BLaER1 (cell line): ENCODE measurements at regions not wholly inside any gene's neighbourhood (a gene's known extent, or its start where the extent isn't known, plus 50 kb on each side); places are given as distances from the start of the nearest gene placed in this dataset.
"Not testable (repeated sequence)": the region's sequence is repeated elsewhere in the genome, so short reads cannot be mapped to it uniquely, and the experiment has no call there.

ENCODE experiments used
- H3K27ac ChIP-seq: shearing (Covaris generic); formaldehyde crosslinking; 2 replicates; pipeline ENCODE4 v1.8.1; 2022
- H3K27me3 ChIP-seq: shearing (Covaris generic); formaldehyde crosslinking; 2 replicates; pipeline ENCODE4 v1.8.1; 2022
- H3K36me3 ChIP-seq: shearing (Covaris generic); formaldehyde crosslinking; 2 replicates; pipeline ENCODE4 v1.8.1; 2022
- H3K4me1 ChIP-seq: shearing (Covaris generic); formaldehyde crosslinking; 2 replicates; pipeline ENCODE4 v1.8.1; 2022
- H3K4me2 ChIP-seq: shearing (Covaris generic); formaldehyde crosslinking; 2 replicates; pipeline ENCODE4 v1.8.1; 2022
- H3K4me3 ChIP-seq: shearing (Covaris generic); formaldehyde crosslinking; 2 replicates; pipeline ENCODE4 v1.8.1; 2022
- H3K9ac ChIP-seq: shearing (Covaris generic); formaldehyde crosslinking; 2 replicates; pipeline ENCODE4 v1.8.1; 2022
- H3K9me3 ChIP-seq: shearing (Covaris generic); formaldehyde crosslinking; 2 replicates; pipeline ENCODE4 v1.8.1; 2022
- H4K20me1 ChIP-seq: shearing (Covaris generic); formaldehyde crosslinking; 2 replicates; pipeline ENCODE4 v1.8.1; 2022
- Cebpa-rat ChIP-seq: shearing (Covaris generic); IDR thresholded peaks from 2 replicates; pipeline ENCODE4 v1.8.1; 2022

DNA sequence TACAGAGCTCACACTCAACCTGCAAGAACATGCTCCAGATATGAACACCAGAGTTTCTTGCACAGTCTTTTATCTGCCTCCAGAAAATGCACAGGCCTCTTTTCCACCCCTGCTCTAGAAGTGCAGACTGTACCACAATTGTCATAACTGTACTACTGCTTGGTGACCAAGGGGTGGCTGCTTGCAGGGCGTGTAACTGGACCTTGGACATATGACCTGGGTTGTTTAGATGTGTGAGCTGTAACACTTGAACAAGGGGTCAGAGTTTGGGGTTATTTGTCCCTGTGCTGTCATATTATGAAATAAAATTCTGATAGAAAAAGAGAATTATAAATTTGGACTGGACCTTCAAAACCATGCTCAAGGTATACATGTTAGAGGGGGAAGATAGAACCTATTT lies 1185.5 kb downstream of the FAM181B start:
- Histone ChIP-seq H3K4me1 (no peaks in the 10 kb centered on the region), H3K9ac (no peak overlapping the region), H3K36me3 (no peaks in the 10 kb centered on the region), H3K27me3 (no peaks in the 10 kb centered on the region), H4K20me1 (no peaks in the 10 kb centered on the region), H3K27ac (no peak overlapping the region), H3K9me3 (no peaks in the 10 kb centered on the region), H3K4me3 (no peak overlapping the region), H3K4me2 (no peak overlapping the region)
- no peak for TF ChIP-seq Cebpa-rat

DNA sequence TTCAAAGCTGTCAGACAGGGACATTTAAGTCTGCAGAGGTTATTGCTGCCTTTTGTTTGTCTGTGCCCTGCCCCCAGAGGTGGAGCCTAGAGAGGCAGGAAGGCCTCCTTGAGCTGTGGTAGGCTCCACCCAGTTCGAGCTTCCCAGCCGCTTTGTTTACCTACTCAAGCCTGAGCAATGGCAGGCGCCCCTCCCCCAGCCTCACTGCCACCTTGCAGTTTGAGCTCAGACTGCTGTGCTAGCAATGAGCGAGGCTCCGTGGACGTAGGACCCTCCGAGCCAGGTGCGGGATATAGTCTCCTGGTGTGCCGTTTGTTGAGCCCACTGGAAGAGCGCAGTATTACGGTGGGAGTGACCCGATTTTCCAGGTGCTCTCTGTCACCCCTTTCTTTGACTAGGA lies 1193.9 kb downstream of the FAM181B start:
- H3K4me2 ChIP-seq, H3K4me3 ChIP-seq, H3K4me1 ChIP-seq, H3K27me3 ChIP-seq, H4K20me1 ChIP-seq, H3K9me3 ChIP-seq, H3K9ac ChIP-seq, H3K36me3 ChIP-seq, H3K27ac ChIP-seq: not testable (repeated sequence)

DNA sequence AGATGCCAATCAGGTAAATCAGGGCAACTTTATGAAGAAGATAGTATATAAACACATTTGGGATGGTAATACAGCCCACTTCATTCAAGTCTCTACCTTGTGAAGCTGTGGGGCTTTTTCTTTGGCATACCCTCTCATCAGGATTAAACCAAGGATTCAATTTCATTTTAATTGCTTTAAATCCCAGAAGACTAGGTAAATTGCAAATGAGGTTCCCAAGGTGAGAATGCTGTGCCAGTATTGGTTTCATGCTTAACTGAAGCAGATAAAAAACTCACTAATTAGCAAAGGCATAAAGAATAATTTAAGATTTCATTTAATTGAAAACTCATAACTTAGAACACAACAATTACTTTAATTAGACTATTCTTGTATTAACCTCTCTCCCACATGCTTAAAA lies 1218.1 kb downstream of the FAM181B start:
- no peak for TF ChIP-seq Cebpa-rat
- Histone ChIP-seq H3K27ac (no peak overlapping the region), H3K36me3 (no peaks in the 10 kb centered on the region), H3K4me2 (no peak overlapping the region), H3K9ac (no peak overlapping the region), H4K20me1 (no peaks in the 10 kb centered on the region), H3K4me1 (no peaks in the 10 kb centered on the region), H3K4me3 (no peak overlapping the region), H3K27me3 (no peaks in the 10 kb centered on the region), H3K9me3 (no peaks in the 10 kb centered on the region)

DNA sequence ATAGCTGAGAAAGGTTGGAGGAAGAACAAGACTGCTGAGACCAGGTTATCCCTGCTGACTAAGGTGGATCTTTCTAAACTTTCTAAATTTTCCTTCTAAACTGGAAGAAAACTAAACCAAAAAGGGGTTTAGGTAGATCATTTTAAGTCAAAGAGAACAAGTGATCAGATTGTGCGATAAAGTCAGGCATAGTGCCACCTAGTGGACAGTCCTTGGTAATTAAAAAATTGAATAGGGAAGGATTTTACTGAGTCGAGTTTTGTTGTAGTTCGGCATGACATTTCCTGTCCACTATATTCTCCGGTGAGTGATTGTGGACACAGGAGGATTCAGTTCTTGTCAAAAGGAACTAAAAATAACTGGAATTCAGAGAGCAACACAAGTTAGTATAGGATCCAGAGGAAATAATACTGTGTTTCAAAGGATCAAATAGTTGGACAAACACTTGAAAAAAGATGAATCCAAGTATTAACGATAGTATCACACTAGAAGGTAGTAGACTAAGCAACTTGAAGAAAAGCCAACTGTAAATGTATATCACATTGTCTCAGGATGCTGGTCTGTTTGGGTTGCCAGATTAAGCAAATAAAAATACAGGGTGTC lies 1236.4 kb downstream of the FAM181B start:
- no peak for TF ChIP-seq Cebpa-rat
- no peak overlapping the region for H3K4me2 ChIP-seq

DNA sequence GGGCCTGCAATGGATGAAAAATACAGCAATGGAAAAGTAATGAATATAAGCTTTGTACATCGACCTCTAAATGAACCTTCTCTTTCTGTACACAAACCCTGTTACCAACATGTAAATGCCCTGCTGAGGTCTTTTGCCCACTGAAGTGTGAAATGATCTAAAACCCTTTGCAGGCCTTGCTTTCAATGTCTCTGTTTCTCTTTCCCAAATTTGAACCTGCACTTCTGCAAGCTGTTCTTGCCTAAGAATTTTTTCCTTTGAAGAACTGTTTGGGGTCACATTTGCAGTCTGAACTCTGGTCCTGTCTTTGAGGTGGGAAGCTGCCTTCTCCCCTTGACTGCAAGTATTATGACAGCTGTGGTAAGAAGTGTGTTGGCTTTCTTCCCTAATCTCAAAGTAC lies 1237.1 kb downstream of the FAM181B start:
- Histone ChIP-seq H3K4me2 (no peak overlapping the region), H4K20me1 (no peaks in the 10 kb centered on the region), H3K36me3 (no peaks in the 10 kb centered on the region), H3K4me3 (no peak overlapping the region), H3K9ac (no peak overlapping the region), H3K9me3 (no peaks in the 10 kb centered on the region), H3K27ac (no peak overlapping the region), H3K4me1 (no peaks in the 10 kb centered on the region), H3K27me3 (no peaks in the 10 kb centered on the region)
- no peak for TF ChIP-seq Cebpa-rat

More for the DNA sequence above, 1236.4 kb downstream of the FAM181B start:
- no peak overlapping the region for H3K27ac ChIP-seq
- no peaks in the 10 kb centered on the region for H3K36me3 ChIP-seq
- no peaks in the 10 kb centered on the region for H3K27me3 ChIP-seq
- no peak overlapping the region for H3K4me3 ChIP-seq
- H4K20me1 ChIP-seq: no peaks in the 10 kb centered on the region
- H3K9ac ChIP-seq: no peak overlapping the region
- no peaks in the 10 kb centered on the region for H3K4me1 ChIP-seq
- no peaks in the 10 kb centered on the region for H3K9me3 ChIP-seq

DNA sequence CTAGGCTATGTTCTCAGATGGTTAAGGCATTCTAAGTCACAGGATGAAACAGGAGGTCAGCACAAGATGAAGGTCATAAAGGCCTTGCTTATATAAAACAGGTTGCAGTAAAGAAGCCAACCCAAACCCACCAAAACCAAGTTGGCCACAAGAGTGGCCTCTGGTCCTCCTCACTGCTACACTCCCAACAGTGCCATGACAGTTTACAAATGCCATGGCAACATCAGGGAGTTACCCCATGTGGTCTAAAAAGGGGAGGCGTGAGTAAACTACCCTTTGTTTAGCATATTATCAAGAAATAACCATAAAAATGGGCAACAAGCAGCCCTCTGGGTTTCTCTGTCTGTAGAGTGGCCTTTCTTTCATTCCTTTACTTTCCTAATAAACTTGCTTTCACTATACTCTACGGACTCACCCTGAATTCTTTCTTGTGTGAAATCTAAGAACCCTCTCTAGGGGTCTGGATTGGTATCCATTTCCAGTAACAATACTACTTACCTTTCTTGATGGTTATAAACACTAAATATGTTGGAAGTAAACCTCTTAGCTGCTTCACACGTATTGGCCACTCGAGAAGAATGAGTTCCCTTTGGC lies 1237.9 kb downstream of the FAM181B start:
- Histone ChIP-seq H3K4me2 (no peak overlapping the region), H3K9ac (no peak overlapping the region), H4K20me1 (no peaks in the 10 kb centered on the region), H3K27me3 (no peaks in the 10 kb centered on the region), H3K27ac (no peak overlapping the region), H3K36me3 (no peaks in the 10 kb centered on the region), H3K4me3 (no peak overlapping the region), H3K4me1 (no peaks in the 10 kb centered on the region), H3K9me3 (no peaks in the 10 kb centered on the region)
- no peak for TF ChIP-seq Cebpa-rat

DNA sequence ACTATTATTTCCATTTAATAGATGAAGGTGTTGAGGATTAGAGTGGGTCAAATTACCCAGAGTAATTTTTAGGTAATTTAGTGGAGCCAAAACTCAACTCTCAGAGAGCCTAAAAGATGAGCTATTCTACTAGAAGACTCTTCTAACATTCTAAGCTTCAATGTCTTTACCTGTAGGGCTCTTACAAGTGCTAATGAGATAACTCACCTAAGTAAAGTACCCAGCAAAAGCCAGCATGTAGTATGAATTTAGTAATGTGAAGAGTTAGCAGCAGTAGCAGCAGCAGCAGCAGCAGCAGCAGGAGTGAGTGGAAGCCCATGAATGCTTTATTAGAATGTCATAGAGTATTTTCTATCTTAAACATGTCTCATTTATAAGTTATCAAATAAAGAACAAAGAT lies 1239.2 kb downstream of the FAM181B start:
- Histone ChIP-seq H3K4me3 (no peak overlapping the region), H3K27me3 (no peaks in the 10 kb centered on the region), H3K4me2 (no peak overlapping the region), H3K9me3 (no peaks in the 10 kb centered on the region), H3K9ac (no peak overlapping the region), H4K20me1 (no peaks in the 10 kb centered on the region), H3K27ac (no peak overlapping the region), H3K36me3 (no peaks in the 10 kb centered on the region), H3K4me1 (no peaks in the 10 kb centered on the region)
- no peak for TF ChIP-seq Cebpa-rat

DNA sequence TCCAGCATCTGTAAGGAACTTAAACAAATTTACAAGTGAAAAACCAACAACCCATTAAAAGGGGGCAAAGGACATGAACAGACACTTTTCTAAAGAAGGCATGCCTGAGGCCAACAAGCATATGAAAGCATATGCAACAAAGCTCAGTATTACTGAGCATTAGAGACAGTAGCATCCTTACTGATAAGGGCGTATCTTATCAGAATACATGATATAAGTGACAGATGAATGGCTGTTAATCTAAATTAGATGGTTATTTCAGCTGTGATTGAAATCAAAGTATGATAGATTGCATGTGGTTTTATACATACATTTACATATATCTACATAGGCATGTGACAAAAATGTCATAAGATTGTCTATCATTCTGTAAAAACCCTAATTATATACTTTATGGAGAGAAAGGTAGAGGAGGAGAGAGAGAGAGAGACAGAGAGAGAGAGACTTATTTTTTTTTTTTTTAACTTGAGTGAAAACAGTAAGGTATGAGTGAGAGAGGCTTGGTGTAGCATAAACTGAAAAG lies 1240.7 kb downstream of the FAM181B start:
- no peak for TF ChIP-seq Cebpa-rat
- H4K20me1 ChIP-seq: no peaks in the 10 kb centered on the region

DNA sequence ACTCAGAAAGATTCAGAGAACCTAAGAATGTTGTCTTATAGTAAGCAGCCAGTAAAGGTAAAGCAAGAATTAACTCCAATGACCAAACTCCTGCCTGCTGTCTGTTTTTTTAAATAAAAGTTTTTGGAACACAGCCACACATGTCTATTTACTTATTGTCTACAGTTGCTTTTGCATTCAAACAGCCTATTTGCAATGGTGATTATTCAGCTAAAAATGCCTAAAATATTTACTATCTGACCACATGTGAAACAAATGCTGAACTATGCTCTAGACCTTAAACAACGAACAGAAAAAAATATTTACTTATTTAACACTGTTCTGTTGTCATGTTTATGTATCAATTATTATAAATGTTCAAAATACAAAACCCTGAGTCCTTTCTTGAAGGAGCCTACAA lies 1246.6 kb downstream of the FAM181B start:
- H3K4me1 ChIP-seq: no peaks in the 10 kb centered on the region
- H3K36me3 ChIP-seq: no peaks in the 10 kb centered on the region
- no peak overlapping the region for H3K4me3 ChIP-seq
- no peaks in the 10 kb centered on the region for H4K20me1 ChIP-seq
- no peak overlapping the region for H3K9ac ChIP-seq
- no peak for TF ChIP-seq Cebpa-rat
- no peaks in the 10 kb centered on the region for H3K9me3 ChIP-seq
- H3K27ac ChIP-seq: no peak overlapping the region
- no peak overlapping the region for H3K4me2 ChIP-seq
- H3K27me3 ChIP-seq: no peaks in the 10 kb centered on the region

More for the DNA sequence above, 1240.7 kb downstream of the FAM181B start:
- Histone ChIP-seq H3K4me2 (no peak overlapping the region), H3K4me3 (no peak overlapping the region), H3K27me3 (no peaks in the 10 kb centered on the region), H3K27ac (no peak overlapping the region), H3K4me1 (no peaks in the 10 kb centered on the region), H3K9ac (no peak overlapping the region), H3K36me3 (no peaks in the 10 kb centered on the region), H3K9me3 (no peaks in the 10 kb centered on the region)

DNA sequence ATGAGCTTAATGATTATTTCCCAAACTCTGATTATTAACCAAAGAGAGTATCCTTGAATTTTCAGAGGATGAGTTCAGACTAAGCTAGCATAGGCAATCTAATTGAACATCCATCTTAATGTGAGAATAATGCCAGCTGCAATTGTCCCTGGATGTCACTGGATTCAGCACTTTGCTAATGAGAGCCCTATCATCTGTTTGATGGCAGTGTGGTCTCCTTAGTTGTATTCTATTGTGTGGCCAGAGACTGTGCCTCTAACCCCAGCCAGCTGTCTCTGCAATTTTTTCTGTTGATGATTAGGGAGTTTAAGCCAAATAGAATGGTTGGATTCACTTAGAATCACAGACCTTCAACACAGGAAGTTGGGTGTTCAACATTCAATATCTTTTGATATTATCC lies 1249.5 kb downstream of the FAM181B start:
- no peaks in the 10 kb centered on the region for H3K9me3 ChIP-seq
- H3K27me3 ChIP-seq: no peaks in the 10 kb centered on the region
- H3K4me3 ChIP-seq: no peak overlapping the region
- H3K27ac ChIP-seq: no peak overlapping the region
- H3K4me1 ChIP-seq: no peaks in the 10 kb centered on the region
- H4K20me1 ChIP-seq: no peaks in the 10 kb centered on the region
- H3K9ac ChIP-seq: no peak overlapping the region
- TF ChIP-seq Cebpa-rat: no peak
- H3K36me3 ChIP-seq: no peaks in the 10 kb centered on the region
- H3K4me2 ChIP-seq: no peak overlapping the region
